ENCODE measurements at regions not wholly inside any gene's neighbourhood (a gene's known extent, or its start where the extent isn't known, plus 50 kb on each side); places are given as distances from the start of the nearest gene placed in this dataset.
"Not testable (repeated sequence)": the region's sequence is repeated elsewhere in the genome, so short reads cannot be mapped to it uniquely, and the experiment has no call there.

GRCh38 chr9:17882688-17883594, 304.1 kb downstream of the SH3GL2 start:
- no peak for DNase-seq (ENCODE audit: low spot score)
- intact Hi-C loops (cut with DNase I) = no loop called here

GRCh38 chr9:17888066-17888465, 309.2 kb downstream of the SH3GL2 start:
- intact Hi-C loops (cut with DNase I) = no loop called here
- no peak for DNase-seq (ENCODE audit: low spot score)

- DNase-seq (ENCODE audit: low spot score); intact Hi-C loops (cut with DNase I): not testable (repeated sequence)
Measured at GRCh38 chr9:17888964-17889363, 310.1 kb downstream of the SH3GL2 start.

GRCh38 chr9:17894501-17895160, 315.8 kb downstream of the SH3GL2 start:
- no peak for DNase-seq (ENCODE audit: low spot score)
- intact Hi-C loops (cut with DNase I) = loop anchor here in 1 of 2 donors (10.0 kb wide), 1 partner anchor 60 kb away; no protein-coding TSS in a partner anchor

GRCh38 chr9:17900606-17901005, 321.7 kb downstream of the SH3GL2 start:
- intact Hi-C loops (cut with DNase I) = no loop called here
- DNase-seq (ENCODE audit: low spot score) = no peak

- intact Hi-C loops (cut with DNase I) = no loop called here
- DNase-seq (ENCODE audit: low spot score) = no peak
Measured at GRCh38 chr9:17905366-17905765, 326.5 kb downstream of the SH3GL2 start.

GRCh38 chr9:17905781-17906175, 326.9 kb downstream of the SH3GL2 start:
- intact Hi-C loops (cut with DNase I) = no loop called here
- no peak for DNase-seq (ENCODE audit: low spot score)

- no peak for DNase-seq (ENCODE audit: low spot score)
- intact Hi-C loops (cut with DNase I) = no loop called here
Measured at GRCh38 chr9:17906176-17906840, 327.4 kb downstream of the SH3GL2 start.

GRCh38 chr9:17906841-17907778, 328.2 kb downstream of the SH3GL2 start:
- no peak for DNase-seq (ENCODE audit: low spot score)

GRCh38 chr9:17907779-17908508, 329.1 kb downstream of the SH3GL2 start:
- intact Hi-C loops (cut with DNase I) = no loop called here
- DNase-seq (ENCODE audit: low spot score) = no peak

More at GRCh38 chr9:17906841-17907778, 328.2 kb downstream of the SH3GL2 start:
- intact Hi-C loops (cut with DNase I) = no loop called here

- intact Hi-C loops (cut with DNase I) = no loop called here
- DNase-seq (ENCODE audit: low spot score) = no peak
Measured at GRCh38 chr9:17926246-17926645, 347.4 kb downstream of the SH3GL2 start.

GRCh38 chr9:17927616-17928015, 348.8 kb downstream of the SH3GL2 start:
- no peak for DNase-seq (ENCODE audit: low spot score)
- intact Hi-C loops (cut with DNase I) = no loop called here

- no peak for DNase-seq (ENCODE audit: low spot score)
- intact Hi-C loops (cut with DNase I) = no loop called here
Measured at GRCh38 chr9:17928228-17928627, 349.4 kb downstream of the SH3GL2 start.

GRCh38 chr9:17928768-17929167, 349.9 kb downstream of the SH3GL2 start:
- DNase-seq (ENCODE audit: low spot score) = no peak
- intact Hi-C loops (cut with DNase I) = no loop called here

GRCh38 chr9:17929506-17929905, 350.6 kb downstream of the SH3GL2 start:
- intact Hi-C loops (cut with DNase I) = no loop called here
- DNase-seq (ENCODE audit: low spot score) = no peak

- intact Hi-C loops (cut with DNase I) = no loop called here
- no peak for DNase-seq (ENCODE audit: low spot score)
Measured at GRCh38 chr9:17930071-17930470, 351.2 kb downstream of the SH3GL2 start.

GRCh38 chr9:17936365-17936764, 357.5 kb downstream of the SH3GL2 start:
- intact Hi-C loops (cut with DNase I) = no loop called here
- no peak for DNase-seq (ENCODE audit: low spot score)

GRCh38 chr9:17938035-17938655, 359.3 kb downstream of the SH3GL2 start:
- no peak for DNase-seq (ENCODE audit: low spot score)
- intact Hi-C loops (cut with DNase I) = no loop called here

All from posterior vena cava (tissue), 2 donors.